ENCODE measurements at regions not wholly inside any gene's neighbourhood (a gene's known extent, or its start where the extent isn't known, plus 50 kb on each side); places are given as distances from the start of the nearest gene placed in this dataset.

GRCh38 chr3:82410366-82410765, 648.9 kb upstream of the GBE1 start:
- no peaks in the 10 kb centered on the region for H3K4me1 ChIP-seq (replicated peaks in 1 of 2; ENCODE audit: control insufficient read depth in 2 of 2, insufficient read depth in 2 of 2, low read length in 2 of 2)
- H3K9me3 ChIP-seq (replicated peaks; ENCODE audit: control insufficient read depth, insufficient read depth, low read depth, low read length), result no peaks in the 10 kb centered on the region
- H3K79me2 ChIP-seq (ENCODE audit: control insufficient read depth, insufficient read depth, low read length), result no peaks in the 10 kb centered on the region
- no peaks in the 10 kb centered on the region for H3K36me3 ChIP-seq (ENCODE audit: control insufficient read depth, insufficient read depth, low read length)
- no peaks in the 10 kb centered on the region for H3K27me3 ChIP-seq (ENCODE audit: control insufficient read depth in 2 of 2, insufficient read depth in 2 of 2, low read length in 2 of 2)
- no peak for ATAC-seq
- no peak for FAIRE-seq
- POLR2A ChIA-PET, result no interaction called here
- H3K27ac ChIP-seq (ENCODE audit: extremely low read depth, low read depth, low read length), result no peak overlapping the region
- H3K4me2 ChIP-seq (ENCODE audit: insufficient read depth, low read length), result no peak overlapping the region
- no peaks in the 10 kb centered on the region for H4K20me1 ChIP-seq (replicated peaks; ENCODE audit: control insufficient read depth, insufficient read depth, low read length)
- intact Hi-C loops (cut with micrococcal nuclease), result no loop called here
- H3K9me1 ChIP-seq (ENCODE audit: control insufficient read depth, insufficient read depth, low read length), result no peaks in the 10 kb centered on the region
- DNase-seq (ENCODE audit: extremely low read depth in 1 of 4, low spot score in 3 of 4), result no peak
- CTCF ChIA-PET (ENCODE audit: low intra/inter-chr PET ratio), result no interaction called here
- in situ Hi-C loops (cut with MboI), result no loop called here
- H2AFZ ChIP-seq (ENCODE audit: low read depth, low read length), result no peak overlapping the region
- H3K4me3 ChIP-seq, result no peak overlapping the region
- no peak for TF ChIP-seq KDM4B (IDR thresholded peaks at IDR 0.05; ENCODE audit: borderline replicate concordance in 2 of 2, low read depth in 1 of 2)
- no peak for TF ChIP-seq SMAD3 (CRISPR knock-in tag; conservative IDR thresholded peaks at IDR 0.05)
- no peak for TF ChIP-seq ZSCAN29 (IDR thresholded peaks at IDR 0.05)
- TF ChIP-seq ZNF282 (CRISPR knock-in tag; IDR thresholded peaks at IDR 0.05), result no peak
- no peak for TF ChIP-seq RAD21 (CRISPR knock-in tag; conservative IDR thresholded peaks at IDR 0.05 in 1 of 2, IDR thresholded peaks at IDR 0.05 in 1 of 2)
- TF ChIP-seq DPF2 (IDR thresholded peaks at IDR 0.05), result no peak
- no peak overlapping the region for H3K9ac ChIP-seq (ENCODE audit: insufficient read depth in 1 of 2, low read depth in 2 of 2, low read length in 2 of 2)
- no TSS peak for BruUV-seq (replicated peaks)

- Histone ChIP-seq H3K9ac (ENCODE audit: insufficient read depth in 1 of 2, low read depth in 2 of 2, low read length in 2 of 2) (no peak overlapping the region), H3K36me3 (ENCODE audit: control insufficient read depth, insufficient read depth, low read length) (no peaks in the 10 kb centered on the region), H4K20me1 (replicated peaks; ENCODE audit: control insufficient read depth, insufficient read depth, low read length) (no peaks in the 10 kb centered on the region), H3K79me2 (ENCODE audit: control insufficient read depth, insufficient read depth, low read length) (no peaks in the 10 kb centered on the region), H2AFZ (ENCODE audit: low read depth, low read length) (no peak overlapping the region), H3K27ac (ENCODE audit: extremely low read depth, low read depth, low read length) (no peak overlapping the region), H3K9me3 (replicated peaks; ENCODE audit: control insufficient read depth, insufficient read depth, low read depth, low read length) (no peaks in the 10 kb centered on the region), H3K4me1 (replicated peaks in 1 of 2; ENCODE audit: control insufficient read depth in 2 of 2, insufficient read depth in 2 of 2, low read length in 2 of 2) (no peaks in the 10 kb centered on the region), H3K4me3 (no peak overlapping the region), H3K4me2 (ENCODE audit: insufficient read depth, low read length) (no peak overlapping the region), H3K9me1 (ENCODE audit: control insufficient read depth, insufficient read depth, low read length) (no peaks in the 10 kb centered on the region), H3K27me3 (ENCODE audit: control insufficient read depth in 2 of 2, insufficient read depth in 2 of 2, low read length in 2 of 2) (no peaks in the 10 kb centered on the region)
- TF ChIP-seq SAFB (IDR thresholded peaks at IDR 0.05; ENCODE audit: borderline replicate concordance, low read depth, low read length) (no peak), SMC3 (conservative IDR thresholded peaks at IDR 0.05; ENCODE audit: insufficient read depth, low read depth, low read length) (no peak), ZBED1 (IDR thresholded peaks at IDR 0.05) (no peak), CHD1 (IDR thresholded peaks at IDR 0.05; ENCODE audit: low read length) (no peak), SP1 (CRISPR knock-in tag; IDR thresholded peaks at IDR 0.05) (no peak), BHLHE40 (IDR thresholded peaks at IDR 0.05; ENCODE audit: low read length) (no peak), ZNF695 (CRISPR knock-in tag; IDR thresholded peaks at IDR 0.05) (no peak), KDM4B (IDR thresholded peaks at IDR 0.05; ENCODE audit: borderline replicate concordance in 2 of 2, low read depth in 1 of 2) (no peak)
- intact Hi-C loops (cut with micrococcal nuclease) (no loop called here), in situ Hi-C loops (cut with MboI) (no loop called here)
- BruUV-seq (replicated peaks), result no TSS peak
- FAIRE-seq, result no peak
- DNase-seq (ENCODE audit: extremely low read depth in 1 of 4, low spot score in 3 of 4), result no peak
- ChIA-PET CTCF (ENCODE audit: low intra/inter-chr PET ratio) (no interaction called here), POLR2A (no interaction called here)
- no peak for ATAC-seq
- WGBS (ENCODE audit: insufficient coverage, low coverage, missing lambda C conversion rate), result 0% methylated on average over 1 of the region's 1 CpG
Observed at GRCh38 chr3:82409842-82410241, 648.4 kb upstream of the GBE1 start.
